HG02623 (cell line): ENCODE measurements at regions not wholly inside any gene's neighbourhood (a gene's known extent, or its start where the extent isn't known, plus 50 kb on each side); places are given as distances from the start of the nearest gene placed in this dataset.

Experiments used
- ATAC-seq: cut with Tn5 transposase; IDR thresholded peaks from one replicate; pipeline ENCODE4 v1.9.1; 2021; ENCODE audit warnings: moderate library complexity; ENCODE audit not compliant: unreplicated experiment

GRCh38 chr2:207403141-207403540, 126.6 kb upstream of the CREB1 start:
- ATAC-seq: no peak

GRCh38 chr2:207403950-207404349, 125.8 kb upstream of the CREB1 start:
- ATAC-seq: no peak

GRCh38 chr2:207405150-207405549, 124.6 kb upstream of the CREB1 start:
- no peak for ATAC-seq

- ATAC-seq: peak; percentile 84
Measured at GRCh38 chr2:207408086-207408794, 121.5 kb upstream of the CREB1 start.

- ATAC-seq: no peak
Measured at GRCh38 chr2:207409517-207409916, 120.2 kb upstream of the CREB1 start.

- ATAC-seq: no peak
Measured at GRCh38 chr2:207412787-207413310, 116.9 kb upstream of the CREB1 start.

GRCh38 chr2:207413376-207413907, 116.3 kb upstream of the CREB1 start:
- no peak for ATAC-seq

- ATAC-seq: no peak
Measured at GRCh38 chr2:207416111-207416510, 113.7 kb upstream of the CREB1 start.

GRCh38 chr2:207416900-207417299, 112.9 kb upstream of the CREB1 start:
- no peak for ATAC-seq

- ATAC-seq: no peak
Measured at GRCh38 chr2:207417301-207417718, 112.5 kb upstream of the CREB1 start.

- ATAC-seq: no peak
Measured at GRCh38 chr2:207418419-207418818, 111.3 kb upstream of the CREB1 start.

- no peak for ATAC-seq
Measured at GRCh38 chr2:207419331-207419730, 110.4 kb upstream of the CREB1 start.

GRCh38 chr2:207421671-207422070, 108.1 kb upstream of the CREB1 start:
- ATAC-seq: no peak

- ATAC-seq: no peak
Measured at GRCh38 chr2:207422380-207422779, 107.4 kb upstream of the CREB1 start.

- ATAC-seq: peak; percentile 97
Measured at GRCh38 chr2:207423886-207424285, 105.9 kb upstream of the CREB1 start.

GRCh38 chr2:207427986-207428385, 101.8 kb upstream of the CREB1 start:
- ATAC-seq: no peak

GRCh38 chr2:207428573-207428972, 101.2 kb upstream of the CREB1 start:
- ATAC-seq: no peak

GRCh38 chr2:207432453-207432852, 97.3 kb upstream of the CREB1 start:
- ATAC-seq: no peak

- no peak for ATAC-seq
Measured at GRCh38 chr2:207434306-207434705, 95.5 kb upstream of the CREB1 start.

GRCh38 chr2:207434899-207435465, 94.8 kb upstream of the CREB1 start:
- ATAC-seq: no peak

- ATAC-seq: no peak
Measured at GRCh38 chr2:207437136-207437523, 92.6 kb upstream of the CREB1 start.

- ATAC-seq: no peak
Measured at GRCh38 chr2:207437524-207438143, 92.1 kb upstream of the CREB1 start.
